Activated naive CD4-positive, alpha-beta T cell treated with anti-CD3 and anti-CD28 coated beads, Interleukin-2, amount 50 U/mL, for 72 hours (primary cell): ENCODE measurements at regions not wholly inside any gene's neighbourhood (a gene's known extent, or its start where the extent isn't known, plus 50 kb on each side); places are given as distances from the start of the nearest gene placed in this dataset.

ENCODE experiments used
- ATAC-seq, 2 donors: fragments of 150-1000 bp; cut with Tn5 transposase; 2 replicates each; pipeline ENCODE4 v1.10.0; 2021; ENCODE audit warnings: mild to moderate bottlenecking in 2 of 2, moderate library complexity in 2 of 2
- DNase-seq, 2 donors: peaks; one replicate each; pipeline ENCODE4 v3.0.0; 2021 to 2022; ENCODE audit warnings: low spot score in 2 of 2
- H3K27ac Mint-ChIP-seq, 2 donors: one replicate each; pipeline ENCODE4 v1.8.0; 2022; ENCODE audit warnings: mild to moderate bottlenecking in 2 of 2, mixed read lengths in 2 of 2
- H3K36me3 Mint-ChIP-seq, 2 donors: one replicate each; pipeline ENCODE4 v1.8.0; 2022; ENCODE audit warnings: mixed read lengths in 2 of 2
- H3K9me3 Mint-ChIP-seq, 2 donors: one replicate each; pipeline ENCODE4 v1.8.0; 2022; ENCODE audit warnings: mixed read lengths in 2 of 2

DNA sequence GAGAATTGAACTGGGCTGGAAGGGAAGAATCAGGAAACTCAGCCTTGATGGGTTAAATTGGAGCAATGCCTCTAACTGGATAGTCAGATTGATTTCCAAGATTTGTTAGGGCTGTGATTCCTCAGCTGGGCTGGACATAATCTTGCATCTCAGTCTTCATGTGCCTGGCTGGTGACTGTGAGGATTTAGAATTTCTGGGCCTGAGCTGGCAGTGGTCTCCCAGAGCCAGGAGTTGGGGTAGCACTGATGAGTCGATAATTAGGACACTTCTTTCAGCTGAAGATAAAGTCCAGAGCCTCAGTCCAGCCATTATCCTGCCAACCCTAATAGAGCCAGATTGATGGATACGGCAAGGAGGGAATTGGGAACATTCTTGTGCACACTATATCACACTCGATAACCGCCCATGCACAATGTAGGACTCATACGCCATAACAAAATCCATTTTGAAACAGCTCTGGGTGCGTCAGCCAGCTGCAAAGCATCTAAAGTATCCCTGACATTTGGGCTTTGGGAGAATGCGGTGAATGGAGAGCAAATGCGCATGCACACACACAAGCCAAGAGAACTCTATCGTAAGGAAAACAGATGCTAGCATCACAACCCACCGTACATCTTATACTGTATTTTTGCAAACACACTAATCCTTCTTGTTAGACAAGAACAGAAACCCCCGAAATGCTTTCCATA lies 405.1 kb upstream of the KLF4 start:
- Mint-ChIP-seq H3K9me3 (peaks cover 18 to 22% of the 10 kb centered on the region in 2 donors), H3K27ac (no peak overlapping the region), H3K36me3 (no peaks in the 10 kb centered on the region)
- ATAC-seq = no peak
- DNase-seq = no peak

GRCh38 chr9:107890921-107891465 lies 401.4 kb upstream of the KLF4 start:
- no peak for DNase-seq
- H3K36me3 Mint-ChIP-seq = no peaks in the 10 kb centered on the region
- H3K27ac Mint-ChIP-seq = no peak overlapping the region
- no peak for ATAC-seq
- peaks cover 10 to 19% of the 10 kb centered on the region in 2 donors for H3K9me3 Mint-ChIP-seq

DNA sequence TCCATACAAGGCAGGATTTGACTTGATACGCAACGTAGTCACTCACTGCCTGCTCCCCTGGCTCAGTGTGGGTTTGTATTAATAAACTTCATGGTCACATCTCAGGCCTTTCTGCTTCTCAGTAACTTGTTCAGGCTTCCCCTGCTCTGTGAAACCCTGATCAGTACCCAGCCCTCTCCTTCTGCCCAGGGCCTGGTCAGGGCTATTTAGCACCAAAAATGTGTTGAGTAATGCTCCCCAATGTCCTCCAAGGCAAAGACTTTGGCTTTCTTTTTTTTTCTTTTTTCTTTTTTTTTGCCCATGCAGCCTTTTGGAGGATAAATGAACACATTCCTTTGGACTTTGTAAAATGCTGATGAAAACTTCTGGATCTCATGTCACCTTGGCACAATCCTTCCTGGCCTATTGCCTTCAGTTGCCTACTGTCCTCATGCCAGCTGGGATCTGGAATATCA lies 399.2 kb upstream of the KLF4 start:
- no peaks in the 10 kb centered on the region for H3K36me3 Mint-ChIP-seq
- no peak for ATAC-seq

GRCh38 chr9:107886826-107887225 lies 397.3 kb upstream of the KLF4 start:
- ATAC-seq = no peak
- no peak for DNase-seq
- Mint-ChIP-seq H3K36me3 (no peaks in the 10 kb centered on the region), H3K9me3 (peaks cover 2 to 16% of the 10 kb centered on the region in 2 donors), H3K27ac (no peak overlapping the region)

More for the DNA sequence above, 399.2 kb upstream of the KLF4 start:
- DNase-seq = no peak
- no peak overlapping the region for H3K27ac Mint-ChIP-seq
- H3K9me3 Mint-ChIP-seq = peaks cover 4 to 19% of the 10 kb centered on the region in 2 donors

DNA sequence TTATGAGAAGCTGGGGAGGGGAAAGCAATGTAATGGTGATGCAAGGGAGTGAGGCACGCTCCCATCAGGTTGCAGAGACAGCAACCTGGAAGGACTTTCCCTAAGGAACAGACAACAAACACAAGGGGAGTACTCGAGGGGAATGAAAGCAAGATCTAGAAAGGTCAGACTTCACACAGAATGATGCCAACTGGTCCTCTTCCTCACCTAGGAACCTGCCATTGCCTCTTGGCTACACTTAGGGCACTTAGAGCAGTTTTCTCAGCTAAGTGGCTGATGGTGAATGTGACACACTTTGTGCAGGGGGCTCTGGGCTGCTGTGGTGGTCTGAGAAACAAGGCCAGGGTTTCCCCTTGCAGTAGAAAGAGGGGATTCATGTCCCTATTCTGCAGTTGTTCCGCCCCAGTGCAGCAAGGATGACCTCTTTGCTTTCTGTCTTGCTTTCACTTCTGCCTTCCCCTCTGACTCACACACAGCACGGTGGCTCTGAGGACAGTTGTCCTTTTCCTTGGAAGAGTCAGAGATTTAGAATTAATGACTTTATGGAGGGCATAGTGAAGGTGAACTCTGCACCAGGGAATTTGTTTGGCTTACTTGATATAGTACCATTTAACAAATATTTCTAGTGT lies 394.0 kb upstream of the KLF4 start:
- Mint-ChIP-seq H3K9me3 (peaks cover 6 to 14% of the 10 kb centered on the region in 2 donors), H3K27ac (no peak overlapping the region)
- no peak for ATAC-seq

DNA sequence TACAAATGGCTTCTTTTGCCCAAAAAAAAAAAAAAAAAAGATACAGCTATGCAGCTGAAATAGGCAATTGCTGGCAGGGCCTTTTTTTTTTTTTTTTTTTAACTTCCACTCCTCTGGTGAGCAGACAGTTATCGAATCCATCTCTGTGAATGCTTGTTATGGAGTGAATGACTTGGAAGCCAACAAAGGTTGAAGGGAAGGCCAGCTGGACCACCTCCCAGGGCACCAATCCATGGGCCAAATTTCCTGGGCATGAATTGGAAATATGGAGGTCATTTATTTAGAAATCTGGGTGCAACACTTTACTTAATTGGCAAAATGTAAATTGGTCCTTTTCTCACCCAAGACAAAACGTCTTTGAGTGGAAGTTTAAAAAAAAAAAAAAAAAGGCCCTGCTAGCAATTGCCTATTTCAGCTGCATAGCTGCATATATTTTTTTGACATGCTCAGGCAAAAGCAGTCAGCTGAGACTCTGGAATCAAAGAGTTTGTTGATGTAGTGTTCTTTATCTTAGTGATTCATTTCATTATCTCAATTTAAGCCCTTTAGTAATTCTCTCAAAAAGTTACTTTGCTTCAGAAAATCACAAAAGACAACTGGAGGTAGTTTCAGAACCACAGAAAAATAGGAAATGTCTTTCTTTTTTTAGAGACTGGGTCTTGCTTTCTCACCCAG lies 392.2 kb upstream of the KLF4 start:
- ATAC-seq (no peak), DNase-seq (no peak)
- H3K9me3 Mint-ChIP-seq = peaks cover 6 to 7% of the 10 kb centered on the region in 2 donors

More for the DNA sequence above, 394.0 kb upstream of the KLF4 start:
- no peak for DNase-seq
- no peaks in the 10 kb centered on the region for H3K36me3 Mint-ChIP-seq

GRCh38 chr9:107878462-107878861 lies 388.9 kb upstream of the KLF4 start:
- DNase-seq = no peak
- no peaks in the 10 kb centered on the region for H3K36me3 Mint-ChIP-seq
- no peak overlapping the region for H3K27ac Mint-ChIP-seq
- peaks cover 4 to 6% of the 10 kb centered on the region in 2 donors for H3K9me3 Mint-ChIP-seq
- no peak for ATAC-seq

More for the DNA sequence above, 392.2 kb upstream of the KLF4 start:
- no peak overlapping the region for H3K27ac Mint-ChIP-seq
- H3K36me3 Mint-ChIP-seq = no peaks in the 10 kb centered on the region

DNA sequence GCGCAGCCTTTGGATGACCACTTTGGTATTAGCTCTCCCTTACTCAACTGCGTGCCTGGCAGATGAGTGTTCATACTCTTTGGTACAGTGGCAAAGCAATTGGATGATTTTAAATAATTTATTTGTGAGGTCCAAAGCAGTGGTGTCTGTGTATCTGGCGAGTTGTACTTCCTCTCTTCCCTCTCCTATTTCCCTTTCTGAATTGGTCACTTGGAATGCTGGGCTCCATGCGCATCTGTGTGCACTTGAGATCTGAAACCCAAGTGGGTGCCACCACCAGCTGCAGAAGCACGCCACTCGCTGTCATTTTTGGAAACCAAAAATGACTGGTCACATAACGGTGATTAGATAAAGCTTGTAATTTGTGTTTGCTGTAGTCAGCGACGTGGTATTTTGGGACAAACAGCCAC lies 386.0 kb upstream of the KLF4 start:
- ATAC-seq = no peak
- Mint-ChIP-seq H3K36me3 (no peaks in the 10 kb centered on the region), H3K9me3 (peaks cover 4 to 6% of the 10 kb centered on the region in 2 donors), H3K27ac (no peak overlapping the region)
- no peak for DNase-seq

- no peak overlapping the region for H3K27ac Mint-ChIP-seq
- no peaks in the 10 kb centered on the region for H3K36me3 Mint-ChIP-seq
- H3K9me3 Mint-ChIP-seq = peaks cover 4 to 6% of the 10 kb centered on the region in 2 donors
- no peak for DNase-seq
- ATAC-seq = no peak
Measured at GRCh38 chr9:107874591-107875369, 385.2 kb upstream of the KLF4 start.

DNA sequence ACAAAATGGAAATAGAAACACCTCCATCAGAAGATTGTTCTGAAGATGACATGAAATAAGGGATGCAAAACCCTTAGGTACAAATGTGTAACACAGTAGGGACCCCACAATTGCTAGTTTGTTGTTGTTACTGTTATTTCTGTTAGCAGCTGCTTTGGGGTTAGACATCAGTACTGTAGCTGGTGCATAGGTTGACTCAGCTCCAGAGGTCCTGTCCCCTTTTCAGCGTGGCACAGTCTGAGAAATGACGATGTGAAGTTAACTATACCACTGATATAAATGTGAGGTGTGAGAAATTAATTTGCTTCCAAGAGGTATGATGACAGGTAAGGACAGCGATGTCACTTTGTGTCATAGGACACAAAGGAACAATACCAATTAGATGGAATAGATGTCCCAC lies 384.6 kb upstream of the KLF4 start:
- no peak for ATAC-seq

DNA sequence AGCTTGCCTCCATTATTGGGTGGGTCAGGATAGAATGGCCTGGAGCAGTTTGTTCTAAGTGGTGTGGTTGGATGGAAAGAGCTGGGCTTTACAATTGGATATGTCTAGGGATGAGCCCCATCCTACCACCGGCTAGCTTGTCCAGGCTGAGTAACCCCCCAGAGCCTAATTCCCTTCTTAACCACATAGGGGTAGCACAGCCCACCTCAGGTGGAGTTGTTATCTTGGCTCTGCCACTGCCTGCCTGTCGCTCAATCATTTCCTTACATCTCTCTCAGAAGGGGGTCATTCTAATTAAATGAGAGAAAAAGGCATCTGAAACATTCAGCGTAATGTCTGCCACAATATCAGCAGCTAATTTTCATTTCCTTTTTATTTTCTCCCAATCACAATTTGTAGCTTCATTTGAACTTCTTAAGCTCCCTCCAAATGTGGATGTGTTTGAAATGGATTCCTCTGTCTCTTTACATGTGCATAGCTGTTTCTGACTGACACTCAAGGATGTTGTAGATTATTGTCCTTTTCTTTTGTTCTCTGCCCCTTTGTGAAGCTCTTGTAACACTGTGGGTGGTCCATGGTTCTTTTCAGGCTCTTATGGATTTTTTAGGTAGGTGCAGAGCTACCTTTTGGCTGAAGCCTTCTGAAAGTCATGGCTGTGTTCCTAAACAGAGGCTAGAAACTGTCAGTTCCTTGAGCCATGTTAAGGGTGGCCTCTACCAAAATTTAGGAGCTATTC lies 383.1 kb upstream of the KLF4 start:
- no peaks in the 10 kb centered on the region for H3K9me3 Mint-ChIP-seq
- H3K27ac Mint-ChIP-seq = no peak overlapping the region
- no peak for ATAC-seq

More for the DNA sequence above, 384.6 kb upstream of the KLF4 start:
- no peak for DNase-seq
- no peaks in the 10 kb centered on the region for H3K36me3 Mint-ChIP-seq
- H3K27ac Mint-ChIP-seq = no peak overlapping the region
- peaks cover 2% of the 10 kb centered on the region in 2 donors for H3K9me3 Mint-ChIP-seq

DNA sequence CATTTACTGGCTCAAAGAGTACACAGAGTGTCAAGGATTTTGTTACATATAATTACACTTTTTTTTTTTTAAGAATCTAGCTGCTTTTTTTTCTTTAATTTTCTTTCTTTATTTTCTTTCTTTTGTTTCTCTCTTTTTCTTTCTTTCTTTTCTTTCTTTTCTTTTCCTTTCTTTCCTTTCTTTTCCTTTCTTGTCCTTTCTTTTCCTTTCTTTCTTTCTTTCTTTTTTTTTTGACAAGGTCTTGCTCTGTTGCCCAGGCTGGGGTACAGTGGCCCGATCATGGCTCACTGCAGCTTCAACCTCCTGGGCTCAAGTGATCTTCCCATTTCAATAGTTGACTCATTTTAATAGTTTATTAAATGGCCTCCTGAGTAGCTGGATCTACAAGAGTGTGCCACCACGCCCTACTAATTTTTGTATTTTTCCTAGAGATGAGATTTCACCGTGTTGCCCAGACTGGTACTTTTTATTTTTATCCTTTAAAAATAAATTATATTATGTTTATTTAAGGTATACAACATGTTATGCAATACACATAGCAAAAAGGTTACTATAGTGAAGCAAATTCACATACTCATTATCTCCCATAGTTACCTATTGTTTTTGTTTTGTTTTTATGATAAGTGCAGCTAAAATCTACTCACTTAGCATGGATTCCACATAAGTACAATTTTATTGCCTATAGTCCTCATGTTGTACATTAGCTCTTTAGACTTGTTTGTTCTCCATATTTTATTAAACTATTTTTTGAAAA lies 381.5 kb upstream of the KLF4 start:
- ATAC-seq (no peak), DNase-seq (no peak)
- no peaks in the 10 kb centered on the region for H3K36me3 Mint-ChIP-seq
- H3K9me3 Mint-ChIP-seq = peaks cover 0 to 4% of the 10 kb centered on the region in 2 donors
- no peak overlapping the region for H3K27ac Mint-ChIP-seq

More for the DNA sequence above, 383.1 kb upstream of the KLF4 start:
- DNase-seq = no peak
- H3K36me3 Mint-ChIP-seq = no peaks in the 10 kb centered on the region

GRCh38 chr9:107870221-107870620 lies 380.7 kb upstream of the KLF4 start:
- ATAC-seq = no peak
- peaks cover 0 to 4% of the 10 kb centered on the region in 2 donors for H3K9me3 Mint-ChIP-seq
- H3K27ac Mint-ChIP-seq = no peak overlapping the region
- H3K36me3 Mint-ChIP-seq = no peaks in the 10 kb centered on the region
- DNase-seq = no peak

DNA sequence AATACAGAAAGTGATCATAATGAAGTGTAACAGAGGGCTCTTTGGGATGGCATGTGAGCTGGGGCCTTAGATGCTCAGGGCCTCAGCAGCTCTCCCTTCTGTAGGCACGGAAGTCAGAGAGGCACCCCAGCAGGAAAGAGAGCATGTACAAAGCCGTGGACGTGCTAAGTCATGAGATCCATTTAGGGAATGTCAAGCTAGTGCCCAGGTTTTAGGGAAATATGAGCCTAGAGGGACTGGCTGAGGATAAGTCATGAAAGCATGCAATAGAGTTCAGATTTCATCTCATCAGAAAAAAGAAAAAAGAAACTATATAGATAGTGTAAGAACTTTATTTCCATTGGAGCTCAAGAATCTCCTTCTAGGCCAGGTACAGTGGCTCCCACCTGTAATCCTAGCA lies 379.5 kb upstream of the KLF4 start:
- ATAC-seq (no peak), DNase-seq (no peak)
- Mint-ChIP-seq H3K9me3 (peaks cover 0 to 4% of the 10 kb centered on the region in 2 donors), H3K27ac (no peak overlapping the region), H3K36me3 (no peaks in the 10 kb centered on the region)

DNA sequence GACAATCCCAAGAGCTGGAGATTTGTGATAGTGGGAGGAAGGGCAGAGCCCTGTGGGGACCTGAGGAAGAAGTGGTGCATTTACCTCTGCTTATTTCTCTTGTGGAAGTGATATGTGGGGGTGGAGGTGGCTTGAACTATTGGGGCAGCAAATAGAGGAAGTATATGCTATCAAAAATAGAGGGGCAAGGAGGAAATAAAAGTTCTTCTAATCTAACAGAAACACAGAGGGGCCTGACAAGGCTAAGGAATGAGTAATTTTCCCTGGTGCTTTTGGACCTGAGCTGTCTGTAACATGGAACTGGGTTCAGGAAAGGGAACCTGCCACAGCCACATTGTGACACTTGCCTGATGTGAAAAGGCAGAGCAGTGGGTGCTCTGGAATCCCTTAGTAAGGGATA lies 378.6 kb upstream of the KLF4 start:
- Mint-ChIP-seq H3K36me3 (no peaks in the 10 kb centered on the region), H3K9me3 (peaks cover 0 to 4% of the 10 kb centered on the region in 2 donors), H3K27ac (no peak overlapping the region)
- no peak for DNase-seq
- no peak for ATAC-seq
